H9 (cell line): ENCODE measurements at regions not wholly inside any gene's neighbourhood (a gene's known extent, or its start where the extent isn't known, plus 50 kb on each side); places are given as distances from the start of the nearest gene placed in this dataset.

Experiments
- DNase-seq: peaks from one replicate; pipeline ENCODE4 v3.0.0-alpha.2; 2017
- H2AFZ ChIP-seq: one replicate; pipeline ENCODE4 v1.6.1; 2013; ENCODE audit warnings: mild to moderate bottlenecking, low read length, control low read depth, moderate library complexity
- H2AK5ac ChIP-seq: 2 replicates; pipeline ENCODE4 v1.6.1; 2013; ENCODE audit warnings: low read length, control low read depth, mixed read lengths; ENCODE audit not compliant: insufficient read length
- H2BK120ac ChIP-seq: one replicate; pipeline ENCODE4 v1.6.1; 2013; ENCODE audit warnings: low read depth, mild to moderate bottlenecking, low read length, control low read depth, inconsistent platforms; ENCODE audit not compliant: poor library complexity, severe bottlenecking
- H2BK12ac ChIP-seq: 2 replicates; pipeline ENCODE4 v1.6.1; 2013; ENCODE audit warnings: low read length, control low read depth, mixed read lengths, low read depth; ENCODE audit not compliant: insufficient read length
- H2BK15ac ChIP-seq: 2 replicates; pipeline ENCODE4 v1.6.1; 2013; ENCODE audit warnings: low read depth, low read length, control low read depth
- H2BK20ac ChIP-seq: one replicate; pipeline ENCODE4 v1.6.1; 2013; ENCODE audit warnings: low read depth, mild to moderate bottlenecking, low read length, control low read depth, inconsistent platforms; ENCODE audit not compliant: poor library complexity, severe bottlenecking
- H2BK5ac ChIP-seq: 2 replicates; pipeline ENCODE4 v1.6.1; 2013; ENCODE audit warnings: low read length, control low read depth, mixed read lengths; ENCODE audit not compliant: insufficient read length
- H3K14ac ChIP-seq: 2 replicates; pipeline ENCODE4 v1.6.1; 2013; ENCODE audit warnings: low read length, control low read depth; ENCODE audit not compliant: insufficient read depth
- H3K18ac ChIP-seq: 2 replicates; pipeline ENCODE4 v1.6.1; 2013; ENCODE audit warnings: low read depth, mild to moderate bottlenecking, mixed read lengths, low read length, control low read depth; ENCODE audit not compliant: insufficient read length
- H3K23ac ChIP-seq: 2 replicates; pipeline ENCODE4 v1.6.1; 2013; ENCODE audit warnings: low read length, control low read depth, mixed read lengths, low read depth; ENCODE audit not compliant: insufficient read length
- H3K23me2 ChIP-seq: 2 replicates; pipeline ENCODE4 v1.6.1; 2013; ENCODE audit warnings: low read depth, mild to moderate bottlenecking, mixed read lengths, low read length, control low read depth; ENCODE audit not compliant: insufficient read length, poor library complexity, severe bottlenecking
- H3K27ac ChIP-seq: 2 replicates; pipeline ENCODE4 v1.5.1; 2013; ENCODE audit warnings: low read length, control low read depth, mixed read lengths, low read depth; ENCODE audit not compliant: insufficient read length
- H3K27me3 ChIP-seq: 2 replicates; pipeline ENCODE4 v1.6.1; 2013; ENCODE audit warnings: low read length, control low read depth, inconsistent platforms; ENCODE audit not compliant: insufficient read depth
- H3K4ac ChIP-seq: 2 replicates; pipeline ENCODE4 v1.6.1; 2013; ENCODE audit warnings: low read depth, mild to moderate bottlenecking, control low read depth, inconsistent platforms, low read length, moderate library complexity
- H3K4me1 ChIP-seq: 2 replicates; pipeline ENCODE4 v1.6.1; 2013; ENCODE audit warnings: low read length, control low read depth, inconsistent platforms; ENCODE audit not compliant: insufficient read depth
- H3K4me2 ChIP-seq: 2 replicates; pipeline ENCODE4 v1.6.1; 2013; ENCODE audit warnings: low read length, control low read depth, mixed read lengths; ENCODE audit not compliant: insufficient read length, insufficient read depth
- H3K56ac ChIP-seq: 2 replicates; pipeline ENCODE4 v1.6.1; 2013; ENCODE audit warnings: low read depth, mild to moderate bottlenecking, mixed read lengths, low read length, control low read depth; ENCODE audit not compliant: insufficient read length
- H3K79me1 ChIP-seq: 2 replicates; pipeline ENCODE4 v1.6.1; 2013; ENCODE audit warnings: low read depth, mild to moderate bottlenecking, moderate library complexity, low read length, control low read depth, inconsistent platforms; ENCODE audit not compliant: insufficient read depth, poor library complexity, severe bottlenecking
- H3K79me2 ChIP-seq: 2 replicates; pipeline ENCODE4 v1.6.1; 2013; ENCODE audit warnings: low read length, control low read depth, inconsistent platforms; ENCODE audit not compliant: insufficient read depth
- H3K9ac ChIP-seq: 2 replicates; pipeline ENCODE4 v1.6.1; 2013; ENCODE audit warnings: low read length, control low read depth, mixed read lengths; ENCODE audit not compliant: insufficient read length; ENCODE audit errors: extremely low read depth
- H3K9me3 ChIP-seq: one replicate; pipeline ENCODE4 v1.6.1; 2013; ENCODE audit warnings: low read depth, low read length, inconsistent platforms; ENCODE audit not compliant: control insufficient read depth
- H3T11ph ChIP-seq: one replicate; pipeline ENCODE4 v1.6.1; 2013; ENCODE audit warnings: mild to moderate bottlenecking, low read length, control low read depth, inconsistent platforms
- H4K20me1 ChIP-seq: one replicate; pipeline ENCODE4 v1.6.1; 2013; ENCODE audit not compliant: control insufficient read depth, insufficient read length, insufficient read depth
- H4K5ac ChIP-seq: 2 replicates; pipeline ENCODE4 v1.6.1; 2013; ENCODE audit warnings: low read depth, mild to moderate bottlenecking, mixed read lengths, low read length, control low read depth; ENCODE audit not compliant: insufficient read length
- H4K8ac ChIP-seq: replicated peaks from 2 replicates; pipeline ENCODE4 v1.6.1; 2013; ENCODE audit warnings: low read length, control low read depth, mixed read lengths, low read depth; ENCODE audit not compliant: insufficient read length
- H4K91ac ChIP-seq: 2 replicates; pipeline ENCODE4 v1.6.1; 2013; ENCODE audit warnings: low read depth, mild to moderate bottlenecking, moderate library complexity, mixed read lengths, low read length, control low read depth; ENCODE audit not compliant: insufficient read length
- H3K27ac Mint-ChIP-seq, 3 experiments: 2 replicates in 2 of 3; 3 replicates in 1 of 3; pipeline ENCODE4 v1.8.0; 2020 to 2021; ENCODE audit warnings: mixed read lengths in 3 of 3, mild to moderate bottlenecking in 1 of 3, moderate library complexity in 1 of 3
- H3K27me3 Mint-ChIP-seq: 2 replicates; pipeline ENCODE4 v1.8.0; 2021; ENCODE audit warnings: low read depth, mild to moderate bottlenecking, moderate library complexity, mixed read lengths
- H3K36me3 Mint-ChIP-seq, 3 experiments: 2 replicates in 2 of 3; 3 replicates in 1 of 3; pipeline ENCODE4 v1.8.0; 2020 to 2021; ENCODE audit warnings: low read depth in 3 of 3, mixed read lengths in 3 of 3; ENCODE audit not compliant: insufficient read depth in 1 of 3
- H3K4me1 Mint-ChIP-seq, 2 experiments: 2 replicates each; pipeline ENCODE4 v1.8.0; 2020; ENCODE audit warnings: mixed read lengths in 2 of 2
- H3K4me3 Mint-ChIP-seq, 2 experiments: 2 replicates in 1 of 2; 3 replicates in 1 of 2; pipeline ENCODE4 v1.8.0; 2020 to 2021; ENCODE audit warnings: mild to moderate bottlenecking in 2 of 2, mixed read lengths in 2 of 2, moderate library complexity in 1 of 2
- H3K9me3 Mint-ChIP-seq, 2 experiments: 2 replicates in 1 of 2; 3 replicates in 1 of 2; pipeline ENCODE4 v1.8.0; 2020; ENCODE audit warnings: mild to moderate bottlenecking in 2 of 2, mixed read lengths in 2 of 2, moderate library complexity in 1 of 2
- CTCF ChIP-seq: fragments of 200-600 bp; sonication (generic); conservative IDR thresholded peaks from 3 replicates; pipeline ENCODE4 v1.8.0; 2021; ENCODE audit warnings: antibody characterized with exemption, mild to moderate bottlenecking
- WGBS: extraction: QIAGEN DNeasy Blood & Tissue Kit; methylation state at CpG from one replicate; pipeline ENCODE4 v1.1.7; 2013; ENCODE audit warnings: missing lambda C conversion rate, low lambda C conversion rate, mixed read lengths; ENCODE audit not compliant: insufficient read length; ENCODE audit errors: extremely low coverage; 5-methylcytosine and 5-hydroxymethylcytosine counted together

- H3K9me3 ChIP-seq = no peaks in the 10 kb centered on the region
- H3K23me2 ChIP-seq = no peaks in the 10 kb centered on the region
- no peak overlapping the region for H2AFZ ChIP-seq
- no peak overlapping the region for H3K56ac ChIP-seq
- H3K27ac ChIP-seq = no peak overlapping the region
- H2BK120ac ChIP-seq = no peak overlapping the region
- DNase-seq = no peak
- TF ChIP-seq CTCF = no peak
- H3T11ph ChIP-seq = no peak overlapping the region
- H3K4ac ChIP-seq = no peak overlapping the region
- H2BK15ac ChIP-seq = no peak overlapping the region
- no peak overlapping the region for H3K18ac ChIP-seq
- H3K4me2 ChIP-seq = no peak overlapping the region
- no peak overlapping the region for H4K5ac ChIP-seq
- H2BK12ac ChIP-seq = no peak overlapping the region
- Mint-ChIP-seq H3K9me3 (no peaks in the 10 kb centered on the region; a peak in 1 of 5 replicates), H3K4me3 (no peak overlapping the region), H3K27ac (no peak overlapping the region), H3K27me3 (no peaks in the 10 kb centered on the region; the same call in 1 of the 2 replicates), H3K36me3 (no peaks in the 10 kb centered on the region), H3K4me1 (peaks cover 6 to 9% of the 10 kb centered on the region in 2 experiments)
- H3K79me1 ChIP-seq = no peaks in the 10 kb centered on the region
- H2AK5ac ChIP-seq = no peak overlapping the region
- no peaks in the 10 kb centered on the region for H3K4me1 ChIP-seq
- no peak overlapping the region for H4K91ac ChIP-seq
- no peak overlapping the region for H2BK20ac ChIP-seq
- no peaks in the 10 kb centered on the region for H3K79me2 ChIP-seq
- WGBS = no CpG with 5 or more reads among the region's 6 CpGs
- no peak overlapping the region for H3K14ac ChIP-seq
- no peak overlapping the region for H3K9ac ChIP-seq
- H4K20me1 ChIP-seq = no peaks in the 10 kb centered on the region
- H4K8ac ChIP-seq = no peak overlapping the region
- no peak overlapping the region for H2BK5ac ChIP-seq
- no peak overlapping the region for H3K23ac ChIP-seq
- H3K27me3 ChIP-seq = no peaks in the 10 kb centered on the region
Measured at GRCh38 chr17:6274310-6274709, 160.6 kb downstream of the AIPL1 start.
